H1 (cell line): ENCODE measurements at regions not wholly inside any gene's neighbourhood (a gene's known extent, or its start where the extent isn't known, plus 50 kb on each side); places are given as distances from the start of the nearest gene placed in this dataset.
"Not testable (repeated sequence)": the region's sequence is repeated elsewhere in the genome, so short reads cannot be mapped to it uniquely, and the experiment has no call there.

ENCODE experiments used
- ASH2L ChIP-seq: fragments of 200-600, 300-600 bp; sonication (generic); IDR thresholded peaks from one replicate; pipeline ENCODE4 v1.7.1; 2017; ENCODE audit warnings: low read length
- ATF3 ChIP-seq: IDR thresholded peaks from 2 replicates; pipeline ENCODE4 v1.6.1; 2011; ENCODE audit warnings: low read depth, mild to moderate bottlenecking, low read length; ENCODE audit not compliant: insufficient read depth
- USF2 ChIP-seq: IDR thresholded peaks from 2 replicates; pipeline ENCODE4 v1.6.1; 2011; ENCODE audit warnings: low read length, improper control_type of control experiment

GRCh38 chr7:142467056-142467655, 209.3 kb upstream of the PRSS58 start:
- not testable (repeated sequence) for TF ChIP-seq ATF3, USF2, ASH2L
